ENCODE measurements at regions not wholly inside any gene's neighbourhood (a gene's known extent, or its start where the extent isn't known, plus 50 kb on each side); places are given as distances from the start of the nearest gene placed in this dataset.

- TF ChIP-seq EZH2phosphoT487 (IDR thresholded peaks at IDR 0.05; ENCODE audit: borderline replicate concordance, low read length) (no peak), CTCF (IDR thresholded peaks at IDR 0.05; ENCODE audit: low read depth, low read length, poor library complexity, severe bottlenecking) (no peak)
Measured at GRCh38 chr16:65222049-65222448, 100.2 kb upstream of the CDH11 start.

All from DOHH2 (cell line).